Activated T-helper 9 cell treated with anti-CD3 and anti-CD28 coated beads, Interleukin-2, amount 50 U/mL, for 16 hours (primary cell): ENCODE measurements at regions not wholly inside any gene's neighbourhood (a gene's known extent, or its start where the extent isn't known, plus 50 kb on each side); places are given as distances from the start of the nearest gene placed in this dataset.

Source experiments
- DNase-seq: peaks from one replicate; pipeline ENCODE4 v3.0.0-alpha.2; 2020; ENCODE audit warnings: low read depth

DNA sequence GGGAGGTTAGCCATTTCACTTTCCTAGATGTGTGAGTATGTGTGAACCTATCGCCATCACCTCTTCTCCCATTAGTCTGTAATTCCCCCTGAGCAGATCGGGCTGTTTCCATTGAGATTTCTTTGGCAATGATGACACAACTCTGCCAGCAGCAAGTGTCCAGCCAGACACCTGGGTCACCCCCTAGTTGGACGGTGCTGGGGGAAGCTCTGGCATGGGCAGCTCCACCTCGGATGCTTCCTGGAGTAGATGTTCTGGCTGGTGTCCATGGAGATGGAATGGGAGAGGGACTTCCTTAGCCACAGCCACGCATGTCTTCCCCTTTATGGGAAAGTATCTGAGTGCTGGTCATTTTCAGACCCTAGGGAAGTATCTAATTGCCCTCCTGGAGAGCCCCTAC lies 247.9 kb upstream of the RPL38 start:
- no peak for DNase-seq

DNA sequence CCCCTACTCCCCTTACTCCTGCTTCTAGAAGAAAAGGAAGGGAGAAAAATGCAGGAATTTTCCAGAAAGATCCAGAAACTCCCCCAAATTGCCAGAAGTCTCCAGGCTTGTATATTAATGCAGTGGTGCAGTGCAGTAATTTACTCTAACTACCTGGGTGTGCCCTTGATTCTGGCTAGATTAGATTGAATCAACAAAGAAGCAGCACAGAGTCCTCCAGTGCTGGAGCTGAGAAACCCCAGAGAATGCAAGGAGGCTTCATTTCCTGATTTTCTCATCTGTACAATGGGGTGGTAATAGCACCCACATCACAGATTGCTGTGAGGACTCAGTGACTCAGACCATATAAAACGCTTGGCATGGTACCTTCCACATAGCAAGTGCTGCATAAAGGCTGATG lies 247.3 kb upstream of the RPL38 start:
- DNase-seq: no peak

DNA sequence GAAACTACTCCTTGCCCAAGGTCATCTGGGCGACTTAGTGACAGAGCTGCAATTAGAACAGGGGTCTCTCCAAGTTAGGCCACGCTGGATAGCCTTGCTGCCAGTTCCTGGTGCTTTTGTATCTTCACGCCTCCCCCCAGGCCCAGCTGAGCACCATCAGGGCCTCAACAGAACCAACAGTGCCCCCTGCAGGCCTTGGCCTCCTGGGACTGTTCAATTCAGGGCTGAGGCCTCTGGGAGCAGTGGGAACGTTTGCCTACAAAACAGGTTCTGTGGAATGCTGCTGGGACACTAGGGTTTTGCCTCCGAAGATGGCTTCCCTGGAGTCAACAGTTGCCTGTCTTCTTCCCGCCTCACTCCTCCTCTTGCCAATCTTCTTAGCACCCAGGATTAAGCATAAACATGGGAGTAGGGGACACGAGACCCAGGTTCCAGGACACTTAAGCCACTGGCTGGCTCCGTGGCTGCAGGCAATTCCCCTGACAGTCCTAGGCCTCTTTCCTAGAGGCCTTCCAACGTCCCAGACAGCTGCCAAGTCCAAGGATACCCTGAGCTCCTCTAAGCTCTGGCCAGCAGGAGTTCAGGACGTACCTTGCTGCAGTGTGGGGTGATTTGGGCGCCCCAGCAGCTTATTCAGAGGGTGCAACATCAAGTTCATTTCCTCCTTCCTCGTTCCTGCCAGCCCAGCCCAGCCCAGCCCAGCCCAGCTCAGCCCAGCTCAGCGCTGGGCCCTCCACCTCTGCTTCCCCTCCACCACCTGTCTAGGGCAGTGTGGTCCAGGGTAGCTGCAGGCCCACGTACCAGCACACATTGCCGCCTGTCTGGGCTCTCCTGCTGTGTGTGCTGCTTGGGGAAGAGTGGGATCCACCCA lies 246.6 kb upstream of the RPL38 start:
- DNase-seq: peak; percentile 16

DNA sequence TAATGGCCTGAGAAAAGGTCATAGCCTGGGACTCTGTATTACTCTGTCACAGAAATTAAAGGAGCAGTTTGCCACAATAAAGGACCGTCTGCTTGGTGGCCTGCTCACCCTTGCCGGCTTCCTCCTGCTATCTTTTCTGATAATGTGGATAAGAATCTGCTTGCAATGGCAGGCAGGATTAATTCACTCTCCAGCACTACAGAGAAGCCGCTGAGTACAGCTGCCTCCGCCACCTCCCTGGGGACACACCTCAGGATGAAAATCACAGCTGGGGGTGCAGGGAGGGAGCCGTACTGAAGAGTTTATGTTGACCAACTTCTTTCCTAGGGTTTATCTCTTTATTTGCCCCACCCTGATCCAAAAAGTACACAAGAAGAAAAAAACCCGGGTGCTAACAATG lies 245.9 kb upstream of the RPL38 start:
- no peak for DNase-seq

DNA sequence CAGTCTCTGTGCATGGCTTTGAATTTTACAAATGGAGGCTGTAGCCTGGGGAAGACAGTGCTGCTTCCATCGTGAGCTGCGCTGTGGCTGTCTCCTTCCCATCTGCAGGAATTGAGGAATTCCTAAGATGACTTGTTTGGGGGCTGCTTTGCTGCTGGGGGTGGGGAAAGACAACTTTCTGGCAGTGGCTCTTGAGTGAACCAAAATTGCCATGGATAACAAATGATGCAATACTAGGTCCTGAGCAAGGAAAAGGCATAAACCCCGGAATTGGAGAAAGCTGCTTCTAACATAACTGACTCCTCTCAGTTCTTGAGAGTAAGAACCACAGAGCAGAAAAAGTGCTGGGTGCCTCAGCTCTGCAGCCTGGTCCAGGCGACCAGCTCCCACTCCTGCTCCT lies 245.0 kb upstream of the RPL38 start:
- no peak for DNase-seq

DNA sequence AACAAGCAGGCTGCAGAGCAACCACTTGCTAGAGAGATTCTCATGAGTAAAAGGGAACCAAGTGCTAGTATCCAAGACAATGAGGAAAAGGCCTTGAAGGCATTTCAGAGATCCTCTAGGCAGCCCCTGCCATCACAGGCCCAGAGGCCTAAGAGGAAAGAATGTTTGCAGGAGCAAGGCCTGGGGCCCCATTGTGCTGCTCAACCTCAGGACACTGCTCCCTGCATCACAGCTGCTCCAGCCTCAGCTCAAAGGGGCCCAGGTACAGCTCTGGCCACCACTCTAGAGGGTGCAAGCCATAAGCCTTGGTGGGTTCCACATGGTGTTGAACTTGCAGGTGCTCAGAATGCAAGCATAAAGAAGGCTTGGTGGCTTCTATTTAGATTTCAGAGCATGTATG lies 243.0 kb upstream of the RPL38 start:
- no peak for DNase-seq

DNA sequence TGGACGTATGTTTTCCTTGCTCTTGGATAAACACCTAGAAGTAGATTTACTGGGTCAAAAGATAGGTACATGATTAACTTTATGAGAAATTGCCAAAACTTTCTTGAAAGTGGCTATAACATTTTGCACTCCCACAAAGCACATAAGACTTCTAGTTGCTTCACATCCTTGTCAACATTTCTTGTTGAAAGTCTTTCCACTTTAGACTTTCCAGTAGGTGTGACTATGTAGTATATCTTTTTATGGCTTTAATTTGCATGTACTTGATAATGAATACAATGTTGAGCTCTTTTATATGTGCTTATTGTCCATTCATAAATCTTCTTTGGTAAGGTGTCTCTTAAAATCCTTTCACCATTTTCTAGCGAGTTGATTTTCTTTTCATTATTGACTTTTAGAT lies 241.2 kb upstream of the RPL38 start:
- DNase-seq: no peak

DNA sequence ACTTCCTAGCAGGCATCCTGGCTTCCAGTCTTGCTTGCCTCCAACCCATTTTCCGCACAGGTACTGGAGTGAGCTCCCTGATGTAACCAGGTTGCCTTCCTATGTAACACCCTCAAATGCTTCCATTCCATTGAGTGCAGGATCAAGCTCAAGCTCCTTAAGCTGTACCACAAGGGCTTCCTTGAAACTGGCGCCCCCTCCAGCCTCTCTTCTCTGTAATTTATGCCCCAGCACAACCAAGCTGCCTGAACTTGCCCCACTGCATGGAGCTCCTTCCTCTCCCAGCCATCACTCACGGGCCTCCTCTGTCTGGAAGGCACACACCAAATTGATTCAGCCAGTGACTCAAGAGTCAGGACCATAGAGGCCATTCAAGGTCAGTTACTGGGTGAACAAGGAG lies 234.8 kb upstream of the RPL38 start:
- no peak for DNase-seq

DNA sequence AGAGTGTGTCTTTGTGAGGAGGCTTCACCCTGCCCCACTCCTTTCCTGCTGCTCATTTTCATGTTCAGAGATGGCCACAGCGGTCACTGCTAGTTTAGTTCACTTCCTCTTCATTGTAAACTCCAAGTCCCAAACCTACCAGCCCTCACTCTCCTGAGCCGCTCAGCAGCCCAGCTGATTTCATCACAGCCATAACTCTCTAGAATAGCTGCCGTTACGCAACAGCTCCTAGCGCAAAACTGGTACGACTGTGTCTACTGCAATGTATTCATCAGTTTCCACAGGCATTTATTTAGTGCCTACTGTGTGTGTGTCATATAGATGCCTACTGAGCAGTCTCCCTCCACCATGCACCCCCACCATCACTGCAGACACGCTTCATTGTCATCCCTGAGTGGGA lies 233.5 kb upstream of the RPL38 start:
- no peak for DNase-seq

DNA sequence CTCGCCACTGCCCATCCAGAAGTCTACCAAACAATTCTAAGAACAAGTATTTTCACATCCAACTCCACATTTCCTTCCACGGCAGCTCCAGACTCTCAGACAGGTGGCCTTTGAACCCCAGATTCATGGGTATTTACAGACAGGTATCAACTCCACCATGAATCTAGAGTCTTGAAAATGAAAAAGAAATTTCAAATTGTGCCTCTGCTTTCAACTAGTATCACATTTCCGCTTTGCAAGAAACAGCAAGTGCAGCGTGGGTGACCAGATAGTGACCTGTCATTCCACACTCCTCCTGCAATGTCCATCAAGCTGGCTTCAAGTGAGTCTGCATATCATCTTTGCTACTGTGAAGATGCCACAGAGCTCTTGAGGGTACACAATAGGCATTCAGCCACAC lies 232.4 kb upstream of the RPL38 start:
- no peak for DNase-seq

DNA sequence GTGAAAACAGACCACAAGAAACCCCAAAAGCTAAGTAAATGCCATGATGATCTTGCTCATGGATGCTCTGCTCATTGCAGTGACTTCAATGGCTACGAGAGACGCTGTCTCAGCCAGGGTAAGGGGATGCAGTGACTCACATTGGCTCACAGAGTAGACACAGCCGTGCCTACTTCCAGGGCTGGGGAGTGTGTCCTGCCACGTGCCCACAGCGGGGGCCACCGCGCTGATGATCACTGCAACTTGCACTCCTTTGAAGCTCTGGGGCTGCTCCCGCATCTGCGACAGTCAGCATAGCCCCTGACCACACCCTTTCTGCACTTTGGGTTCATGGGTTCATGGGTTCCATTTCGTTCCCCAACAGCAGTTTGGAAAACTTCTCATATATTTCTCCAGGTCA lies 231.4 kb upstream of the RPL38 start:
- no peak for DNase-seq

DNA sequence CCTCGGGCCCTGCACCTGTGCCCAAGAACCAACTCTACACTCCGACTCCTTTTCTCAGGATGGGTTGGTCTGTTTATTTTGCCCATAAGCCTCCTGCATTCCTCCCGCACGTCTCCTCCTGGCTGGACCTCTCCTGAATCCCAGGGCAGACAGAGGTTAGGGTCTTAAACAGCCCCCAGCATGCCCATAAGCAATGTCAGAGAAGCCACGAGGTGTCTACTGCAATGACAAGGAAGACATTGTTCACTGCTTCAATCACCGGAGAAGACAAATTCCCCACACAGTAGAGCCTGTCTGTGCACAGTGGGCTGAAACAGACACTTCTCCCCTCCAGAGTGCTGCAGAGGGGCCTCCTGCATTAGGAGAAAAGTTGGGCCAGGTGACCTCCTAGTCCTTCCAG lies 230.6 kb upstream of the RPL38 start:
- no peak for DNase-seq

DNA sequence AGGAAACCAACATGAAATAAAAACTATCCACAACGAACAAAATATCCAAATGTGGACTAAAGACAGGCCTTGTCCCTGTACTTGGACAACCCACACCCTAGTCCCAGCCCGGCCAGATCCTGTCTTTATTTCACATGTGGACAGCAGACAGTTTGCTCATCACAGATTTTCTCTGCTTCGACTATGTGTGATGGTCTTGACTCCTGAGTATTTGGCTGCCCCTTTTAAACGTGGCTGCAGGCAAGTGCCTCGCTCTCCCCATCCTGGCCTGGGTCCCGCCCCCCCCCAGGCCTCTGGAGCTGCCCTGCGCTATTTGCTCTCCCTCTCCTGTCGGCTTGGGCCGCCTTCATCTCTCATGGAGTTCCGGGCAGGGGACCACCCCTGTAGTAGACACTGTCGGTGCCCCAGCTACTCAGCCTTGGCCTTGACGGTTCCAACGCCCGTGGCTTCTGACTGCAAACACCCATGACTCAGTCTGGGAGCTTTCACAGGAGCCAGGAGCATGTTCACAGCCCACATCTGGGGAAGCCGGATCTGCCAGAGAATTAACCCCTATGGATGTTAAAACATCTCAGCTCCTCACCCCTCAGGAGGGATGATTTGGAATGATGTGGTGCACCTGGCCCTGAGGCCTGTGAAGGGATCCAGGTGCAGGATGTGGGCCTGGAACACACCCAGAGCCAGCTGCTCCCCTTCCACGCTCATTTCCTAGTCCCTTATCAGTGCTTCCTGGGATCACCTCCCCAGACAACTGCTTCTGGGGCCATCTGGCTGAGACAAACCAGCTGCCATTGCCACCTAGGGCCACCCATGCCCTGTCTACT lies 229.7 kb upstream of the RPL38 start:
- no peak for DNase-seq

DNA sequence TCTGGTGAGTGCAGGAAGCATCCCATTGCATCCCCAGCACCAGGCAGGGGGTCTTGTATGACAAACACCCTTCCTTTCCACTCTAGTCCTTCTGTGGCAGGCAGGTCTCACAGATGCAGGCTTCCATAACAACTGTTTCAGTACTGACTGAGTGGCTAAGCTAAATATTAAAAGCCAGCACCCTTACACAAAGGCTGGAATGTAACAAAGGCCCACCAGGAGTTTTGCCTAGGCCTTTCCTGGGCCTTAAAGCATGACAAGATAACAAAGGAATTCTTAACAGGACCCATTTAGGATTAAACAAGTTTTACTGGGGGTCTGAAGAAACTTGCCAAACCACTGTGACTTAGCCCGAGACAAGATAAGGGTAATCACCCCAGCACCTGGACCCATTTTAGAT lies 228.9 kb upstream of the RPL38 start:
- no peak for DNase-seq

DNA sequence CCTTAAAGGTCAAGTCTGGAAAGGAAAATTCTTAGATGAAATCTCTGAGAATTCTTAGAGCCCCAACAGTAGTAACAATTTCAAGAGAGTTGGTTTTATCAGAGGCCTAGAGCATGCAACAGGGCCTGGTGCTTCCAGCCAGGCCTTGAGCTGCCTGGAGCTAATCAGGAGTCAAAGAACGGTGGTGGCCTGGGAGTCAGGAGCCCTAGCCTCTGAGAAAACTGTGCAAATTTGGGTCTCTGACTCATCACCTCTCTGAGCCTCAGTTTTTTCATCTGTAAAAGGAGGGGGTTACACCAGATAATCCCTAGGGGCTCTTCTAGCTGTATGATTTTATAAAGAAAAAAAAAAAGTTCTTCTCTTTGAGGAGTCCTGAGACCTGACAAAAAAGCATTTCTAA lies 227.3 kb upstream of the RPL38 start:
- no peak for DNase-seq

DNA sequence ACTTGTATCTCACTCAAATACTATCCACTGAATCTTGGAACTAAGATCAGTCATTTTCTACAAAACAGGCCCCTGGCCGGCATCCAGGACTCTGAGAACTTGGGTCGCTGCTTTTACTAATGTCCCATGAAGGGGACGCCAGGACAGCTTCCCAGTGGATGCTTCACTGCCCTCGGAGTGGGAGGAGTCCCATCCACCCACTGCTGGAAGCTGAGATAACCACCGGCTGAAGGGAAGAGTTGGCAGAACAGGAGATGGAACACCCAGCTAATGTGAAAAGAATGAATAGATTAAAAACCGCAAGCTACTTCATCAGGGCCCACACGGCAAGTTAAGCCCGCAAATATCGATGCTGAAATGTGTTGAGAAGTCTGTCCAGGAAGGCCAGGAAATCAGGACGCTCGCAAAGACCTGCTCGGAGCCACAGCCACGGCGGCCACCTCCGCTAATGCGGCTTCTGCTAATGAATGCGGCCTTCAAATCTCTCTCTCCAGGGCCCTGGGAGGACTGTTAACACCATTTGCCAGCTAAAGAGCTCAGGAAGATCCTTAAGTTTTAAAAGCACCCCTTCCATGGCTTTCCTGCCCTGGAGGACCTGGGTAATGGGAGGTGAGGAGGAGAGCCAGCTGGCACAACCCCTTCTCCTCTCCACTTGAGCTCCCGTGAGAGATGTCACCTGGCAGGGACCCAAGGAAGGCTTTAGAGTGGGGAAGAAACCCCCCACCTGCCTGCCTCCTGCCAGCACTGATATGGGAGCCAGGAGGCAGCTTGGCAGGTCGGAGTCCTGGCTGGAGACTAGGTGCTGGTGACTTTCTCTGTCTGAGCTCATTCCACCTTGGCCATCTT lies 226.6 kb upstream of the RPL38 start:
- no peak for DNase-seq

DNA sequence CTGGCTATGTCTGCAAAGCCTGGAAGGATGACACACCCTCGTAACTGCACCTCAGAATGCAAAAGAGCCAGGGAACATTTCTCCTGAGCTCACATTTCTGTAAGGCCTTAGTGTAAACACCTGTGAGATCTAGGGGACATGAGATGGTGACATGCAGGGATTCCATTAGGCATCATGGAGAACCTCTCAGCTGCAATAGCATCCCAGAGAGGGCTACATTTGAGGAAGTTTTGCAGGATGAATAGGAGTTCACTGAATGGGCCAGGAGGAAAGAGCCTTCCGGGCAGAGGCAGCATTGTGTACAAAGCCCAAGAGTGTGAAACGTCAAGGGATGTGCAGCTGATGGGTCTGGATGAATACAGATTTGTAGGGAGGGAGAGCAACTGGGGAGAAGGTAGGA lies 223.0 kb upstream of the RPL38 start:
- DNase-seq: no peak

DNA sequence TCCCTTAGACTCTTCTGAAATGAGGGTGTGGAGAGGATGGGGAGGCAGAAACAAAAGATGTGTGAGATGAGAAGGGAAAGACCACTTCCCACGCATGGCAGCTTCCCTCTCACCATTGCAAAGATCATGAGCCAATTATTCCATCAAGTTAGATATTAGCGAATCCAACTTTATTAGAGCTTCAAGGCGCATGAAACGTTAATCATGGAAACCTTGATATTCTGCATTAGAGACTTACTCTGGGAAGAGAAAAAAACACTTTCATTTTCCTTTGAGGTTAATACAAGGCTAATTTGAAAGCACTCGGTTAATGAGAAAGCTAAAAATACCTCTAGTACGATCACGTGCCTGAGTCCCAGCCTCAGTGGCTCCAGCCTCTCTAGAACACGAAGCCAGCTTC lies 220.6 kb upstream of the RPL38 start:
- no peak for DNase-seq

DNA sequence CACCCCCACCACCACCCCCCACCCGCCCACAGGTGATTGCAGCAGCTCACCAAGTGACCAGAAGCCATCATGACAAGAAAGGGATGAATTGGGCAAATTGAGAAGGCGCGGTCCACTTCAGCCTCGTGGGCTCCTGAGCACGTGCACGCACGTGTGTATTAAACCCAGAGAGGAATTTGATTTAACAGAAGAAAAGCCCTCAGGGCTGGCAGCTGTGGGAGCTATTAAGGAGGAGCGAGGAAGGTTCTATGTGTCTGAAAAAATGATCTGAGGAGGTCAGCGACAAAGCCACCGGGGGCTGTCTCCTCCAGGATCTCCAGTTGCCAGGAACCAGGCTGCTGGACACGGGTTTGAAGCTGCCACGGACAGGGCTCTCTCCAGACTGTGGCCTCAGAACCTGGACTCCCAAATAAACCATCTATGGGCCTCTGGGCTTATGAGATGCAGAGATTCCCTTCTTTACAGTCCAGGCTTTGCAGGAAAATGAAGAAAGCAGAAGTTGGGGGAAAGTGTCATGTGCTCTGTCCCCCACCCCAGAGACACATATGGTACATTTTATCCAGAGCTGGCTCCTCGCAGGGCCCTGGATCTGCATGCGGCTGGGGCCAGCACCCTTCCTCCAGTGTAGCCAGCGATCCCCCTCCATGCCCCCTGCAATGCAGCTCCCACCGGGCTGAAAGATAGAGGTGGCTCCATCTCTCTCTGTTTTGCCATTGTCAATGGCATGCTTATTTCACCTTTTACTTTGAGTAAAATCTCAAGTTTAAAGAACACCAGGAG lies 219.7 kb upstream of the RPL38 start:
- no peak for DNase-seq

DNA sequence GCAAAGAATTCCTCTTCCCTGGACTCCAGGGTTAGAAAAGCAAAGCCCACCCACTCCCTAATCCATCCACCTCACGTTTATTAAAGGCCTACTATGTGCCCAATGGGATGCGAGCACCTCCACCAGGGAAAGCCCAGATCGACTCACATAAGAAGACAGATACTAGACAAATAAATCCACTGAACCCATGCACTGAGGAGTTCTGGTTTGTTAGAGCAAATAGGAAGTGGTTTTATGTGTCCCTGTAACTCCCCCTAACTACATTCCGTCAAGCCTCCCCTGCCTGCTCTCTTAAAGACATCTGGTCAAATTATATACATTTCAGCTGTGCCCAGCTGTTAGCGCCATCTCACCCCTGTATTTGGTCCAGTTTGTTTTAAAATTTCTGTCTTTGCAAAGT lies 218.5 kb upstream of the RPL38 start:
- DNase-seq: no peak

DNA sequence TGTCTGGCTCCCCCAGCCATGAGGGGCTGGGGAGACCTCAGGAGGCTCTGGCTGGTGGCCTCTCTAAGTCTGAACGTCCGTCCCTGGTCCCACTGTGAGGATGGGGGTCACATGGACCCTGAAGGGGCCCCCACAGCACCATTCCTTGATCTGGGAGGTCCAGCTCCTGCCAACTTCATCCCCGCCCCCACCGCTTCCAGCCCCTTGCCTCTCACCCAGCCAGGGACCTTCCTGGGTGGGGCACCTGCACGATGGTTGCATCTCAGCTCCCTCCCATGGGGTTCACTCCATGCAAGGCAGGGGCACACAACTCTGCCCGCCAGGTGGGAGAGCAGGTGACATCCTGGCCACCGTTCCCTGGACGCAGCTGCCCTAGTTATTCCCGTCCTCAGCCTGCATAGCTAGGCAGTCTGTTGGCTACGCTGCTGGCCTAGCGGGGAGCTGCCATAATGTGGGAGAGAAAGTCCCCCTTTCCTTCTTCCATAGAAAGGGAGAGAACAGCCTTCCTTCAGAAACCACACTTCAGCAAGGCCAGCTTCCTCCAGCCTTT lies 217.9 kb upstream of the RPL38 start:
- DNase-seq: no peak
